Spleen (tissue), 11 donors: ENCODE measurements at regions not wholly inside any gene's neighbourhood (a gene's known extent, or its start where the extent isn't known, plus 50 kb on each side); places are given as distances from the start of the nearest gene placed in this dataset.

ENCODE experiments used
- DNase-seq: peaks from one replicate; pipeline ENCODE4 v3.0.0-alpha.2; 2020
- H3K27ac ChIP-seq, 8 donors: fragments of 200-600 bp; sonication (generic) in 7 of 8; 1 replicate in 4 of 8; 2 replicates in 4 of 8; pipeline versions ENCODE4 v1.5.0 to v1.8.0; 2016 to 2021; ENCODE audit warnings: inconsistent platforms in 4 of 8, mild to moderate bottlenecking in 4 of 8, moderate library complexity in 1 of 8
- H3K27me3 ChIP-seq, 7 donors: fragments of 200-600 bp; sonication (generic) in 6 of 7; replicated peaks in 1 of 7; 1 replicate in 4 of 7; 2 replicates in 3 of 7; pipeline versions ENCODE4 v1.5.0 to v1.8.0; 2016 to 2021; ENCODE audit warnings: inconsistent platforms in 3 of 7, mild to moderate bottlenecking in 1 of 7
- H3K36me3 ChIP-seq, 6 donors: fragments of 200-600 bp; sonication (generic) in 5 of 6; 1 replicate in 4 of 6; 2 replicates in 2 of 6; pipeline versions ENCODE4 v1.5.0 to v1.8.0; 2016 to 2021; ENCODE audit warnings: inconsistent platforms in 2 of 6
- H3K4me1 ChIP-seq, 6 donors: fragments of 200-600 bp; sonication (generic) in 5 of 6; 1 replicate in 3 of 6; 2 replicates in 3 of 6; pipeline versions ENCODE4 v1.5.0 to v1.8.0; 2016 to 2021; ENCODE audit warnings: inconsistent platforms in 3 of 6
- H3K4me3 ChIP-seq, 8 donors: fragments of 200-600 bp; sonication (generic) in 7 of 8; 1 replicate in 4 of 8; 2 replicates in 4 of 8; pipeline versions ENCODE4 v1.5.0 to v1.8.0; 2016 to 2021; ENCODE audit warnings: inconsistent platforms in 4 of 8, mild to moderate bottlenecking in 4 of 8, moderate library complexity in 2 of 8
- H3K9me3 ChIP-seq, 8 donors: fragments of 200-600 bp; sonication (generic) in 7 of 8; 1 replicate in 4 of 8; 2 replicates in 4 of 8; pipeline versions ENCODE4 v1.5.0 to v1.8.0; 2016 to 2021; ENCODE audit warnings: inconsistent platforms in 4 of 8
- POLR2A ChIP-seq, 3 donors: fragments of 450-650 bp; IDR thresholded peaks; one replicate each; pipeline ENCODE4 v1.5.1; 2017; ENCODE audit warnings: antibody characterized with exemption in 3 of 3, mild to moderate bottlenecking in 1 of 3
- POLR2AphosphoS5 ChIP-seq, 3 donors: sonication (generic); formaldehyde crosslinking; IDR thresholded peaks; one replicate each; pipeline ENCODE4 v1.5.1; 2017; ENCODE audit warnings: antibody characterized with exemption in 3 of 3
- WGBS, 5 donors: extraction: QIAGEN DNeasy Blood & Tissue Kit in 3 of 5; methylation state at CpG; one replicate each; pipeline versions ENCODE4 v1.1.5 to v1.1.7; 2013 to 2018; 5-methylcytosine and 5-hydroxymethylcytosine counted together
- intact Hi-C: fragments of 100-400 bp; cut with DNase I; formaldehyde crosslinking; loops from one replicate; pipeline ENCODE4 v1.15.0; 2023; ENCODE audit warnings: low total_unique reads
- TF ChIP-seq, protein P1 (sequence below), 11 experiments: fragments of 200-600 bp in 7 of 11; fragments of 450-650 bp in 4 of 11; sonication (generic) in 4 of 11; IDR thresholded peaks in 8 of 11; conservative IDR thresholded peaks in 3 of 11; 1 replicate in 7 of 11; 2 replicates in 4 of 11; pipeline versions ENCODE4 v1.4.0 to v1.8.0; 2016 to 2021; ENCODE audit warnings: antibody characterized with exemption in 11 of 11, inconsistent platforms in 4 of 11, mild to moderate bottlenecking in 1 of 11
- donor health status: healthy with polysubstance abuse.
- donor health status: DM: no; HTN: no; CAD: no; lungs with moderate emphysema.
- donor health status: DM: no; HTN: no; CAD: no.
- donor health status: Bipolar disorder and iron deficiency.
- donor health status: healthy.
- donor health status: DM: no; HTN: no; CAD: no.
- donor health status: DM: yes; HTN: yes; CAD: no.

- H3K4me1 ChIP-seq, result peaks cover 0 to 22% (median 0%) of the 10 kb centered on the region in 6 donors
- TF ChIP-seq, protein P1, sequence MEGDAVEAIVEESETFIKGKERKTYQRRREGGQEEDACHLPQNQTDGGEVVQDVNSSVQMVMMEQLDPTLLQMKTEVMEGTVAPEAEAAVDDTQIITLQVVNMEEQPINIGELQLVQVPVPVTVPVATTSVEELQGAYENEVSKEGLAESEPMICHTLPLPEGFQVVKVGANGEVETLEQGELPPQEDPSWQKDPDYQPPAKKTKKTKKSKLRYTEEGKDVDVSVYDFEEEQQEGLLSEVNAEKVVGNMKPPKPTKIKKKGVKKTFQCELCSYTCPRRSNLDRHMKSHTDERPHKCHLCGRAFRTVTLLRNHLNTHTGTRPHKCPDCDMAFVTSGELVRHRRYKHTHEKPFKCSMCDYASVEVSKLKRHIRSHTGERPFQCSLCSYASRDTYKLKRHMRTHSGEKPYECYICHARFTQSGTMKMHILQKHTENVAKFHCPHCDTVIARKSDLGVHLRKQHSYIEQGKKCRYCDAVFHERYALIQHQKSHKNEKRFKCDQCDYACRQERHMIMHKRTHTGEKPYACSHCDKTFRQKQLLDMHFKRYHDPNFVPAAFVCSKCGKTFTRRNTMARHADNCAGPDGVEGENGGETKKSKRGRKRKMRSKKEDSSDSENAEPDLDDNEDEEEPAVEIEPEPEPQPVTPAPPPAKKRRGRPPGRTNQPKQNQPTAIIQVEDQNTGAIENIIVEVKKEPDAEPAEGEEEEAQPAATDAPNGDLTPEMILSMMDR (IDR thresholded peaks at IDR 0.05 in 8 of 11, conservative IDR thresholded peaks at IDR 0.05 in 3 of 11), result no peak
- TF ChIP-seq POLR2A (IDR thresholded peaks at IDR 0.05), result no peak
- no peak for DNase-seq
- no peaks in the 10 kb centered on the region for H3K9me3 ChIP-seq
- H3K27ac ChIP-seq, result no peak overlapping the region
- H3K27me3 ChIP-seq, result no peaks in the 10 kb centered on the region
- no peak overlapping the region for H3K4me3 ChIP-seq
- intact Hi-C loops, result no loop called here
- H3K36me3 ChIP-seq, result no peaks in the 10 kb centered on the region
Measured at GRCh38 chr9:82183181-82183860, 194.7 kb downstream of the SPATA31D1 start.

DNA sequence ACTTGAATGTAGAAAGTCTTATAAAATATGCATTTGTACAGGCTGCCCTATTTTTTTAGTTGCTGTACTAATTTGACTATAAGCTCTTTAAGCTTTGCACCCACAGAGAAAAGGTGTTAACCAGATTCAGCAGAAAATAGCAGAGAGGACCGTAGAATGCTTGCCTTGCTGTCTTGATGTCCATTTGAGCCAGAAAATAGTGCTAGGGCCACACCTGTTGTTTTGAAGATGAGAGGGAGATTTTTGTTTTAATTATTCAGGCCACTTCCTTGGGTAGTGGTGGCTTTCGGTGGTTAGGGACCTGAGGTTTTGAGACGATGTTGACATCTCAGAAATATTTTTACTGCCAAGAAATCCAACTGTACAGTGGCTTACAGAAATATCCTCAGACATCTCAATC, 196.0 kb downstream of the SPATA31D1 start:
- WGBS, 5 donors, result 33 to 57% (median 50%) methylated on average over 3 of the region's 3 CpGs
- no peak for DNase-seq
- TF ChIP-seq POLR2A (IDR thresholded peaks at IDR 0.05), result no peak
- no peak for TF ChIP-seq POLR2AphosphoS5 (IDR thresholded peaks at IDR 0.05)
- TF ChIP-seq, protein P1 (IDR thresholded peaks at IDR 0.05 in 8 of 11, conservative IDR thresholded peaks at IDR 0.05 in 3 of 11), result no peak

GRCh38 chr9:82188817-82189216, 200.2 kb downstream of the SPATA31D1 start:
- no peak for TF ChIP-seq POLR2AphosphoS5 (IDR thresholded peaks at IDR 0.05)
- no peak for TF ChIP-seq POLR2A (IDR thresholded peaks at IDR 0.05)
- TF ChIP-seq, protein P1 (IDR thresholded peaks at IDR 0.05 in 8 of 11, conservative IDR thresholded peaks at IDR 0.05 in 3 of 11), result no peak
- H3K4me3 ChIP-seq, result no peak overlapping the region
- H3K27me3 ChIP-seq, result no peaks in the 10 kb centered on the region
- H3K9me3 ChIP-seq, result peaks cover 0 to 5% (median under 1%) of the 10 kb centered on the region in 8 donors
- DNase-seq, result no peak
- H3K4me1 ChIP-seq, result peaks cover 0 to 14% (median 0%) of the 10 kb centered on the region in 6 donors
- intact Hi-C loops, result no loop called here
- 84 to 97% (median 89%) methylated on average over 1 of the region's 1 CpG for WGBS, 5 donors
- no peaks in the 10 kb centered on the region for H3K36me3 ChIP-seq
- no peak overlapping the region for H3K27ac ChIP-seq

More for the DNA sequence above, 196.0 kb downstream of the SPATA31D1 start:
- intact Hi-C loops, result no loop called here
- Histone ChIP-seq H3K4me1 (peaks cover 0 to 22% (median 0%) of the 10 kb centered on the region in 6 donors), H3K27me3 (no peaks in the 10 kb centered on the region), H3K9me3 (no peaks in the 10 kb centered on the region), H3K36me3 (no peaks in the 10 kb centered on the region), H3K4me3 (no peak overlapping the region), H3K27ac (peak overlapping the region in 1 of 8 donors; percentile 4)

DNA sequence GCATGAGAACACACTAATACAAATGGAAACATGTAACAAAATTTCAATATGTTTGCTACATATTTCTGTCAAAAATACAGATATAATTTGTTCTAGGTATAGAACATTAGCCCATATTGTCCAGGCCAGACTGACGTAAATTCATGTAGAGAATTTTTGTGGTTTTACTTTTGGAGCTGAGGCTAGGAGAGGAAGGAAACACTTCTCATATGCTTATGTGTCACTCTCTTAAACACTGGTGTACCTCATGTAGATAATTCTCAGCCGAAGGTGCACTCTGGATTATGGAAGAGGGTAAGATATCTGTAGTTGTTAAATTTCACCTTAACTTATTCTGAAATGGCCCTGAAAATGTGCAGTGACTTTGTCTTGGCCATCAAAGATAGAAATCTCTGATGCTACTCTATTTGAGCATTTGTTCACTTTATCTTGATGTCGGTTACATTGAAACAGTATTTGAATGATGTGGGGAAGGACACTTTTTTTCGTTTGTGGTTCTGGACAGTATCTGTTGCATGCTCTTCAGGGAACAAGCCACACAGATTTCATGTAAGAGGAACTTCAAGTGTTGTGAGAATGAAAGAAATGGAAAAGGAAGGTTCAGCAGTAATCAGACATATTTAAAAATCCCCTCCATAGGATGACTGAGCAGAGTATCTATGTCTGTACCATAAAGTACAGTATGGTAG, 202.7 kb downstream of the SPATA31D1 start:
- Histone ChIP-seq H3K4me1 (no peaks in the 10 kb centered on the region), H3K36me3 (no peaks in the 10 kb centered on the region), H3K27me3 (no peaks in the 10 kb centered on the region), H3K27ac (no peak overlapping the region), H3K9me3 (peaks cover 0 to 16% (median 5%) of the 10 kb centered on the region in 8 donors), H3K4me3 (no peak overlapping the region)
- TF ChIP-seq POLR2AphosphoS5 (IDR thresholded peaks at IDR 0.05) (no peak), POLR2A (IDR thresholded peaks at IDR 0.05) (no peak)
- TF ChIP-seq, protein P1 (IDR thresholded peaks at IDR 0.05 in 8 of 11, conservative IDR thresholded peaks at IDR 0.05 in 3 of 11), result no peak
- WGBS, 5 donors, result 25 to 38% (median 29%) methylated on average over 4 of the region's 4 CpGs
- no peak for DNase-seq
- intact Hi-C loops, result no loop called here
